ENCODE measurements at regions not wholly inside any gene's neighbourhood (a gene's known extent, or its start where the extent isn't known, plus 50 kb on each side); places are given as distances from the start of the nearest gene placed in this dataset.

GRCh38 chr9:28620661-28621060 lies 1047.4 kb upstream of the C9orf72 start (continued):
- TF ChIP-seq ARID2 (IDR thresholded peaks at IDR 0.05), result no peak
- TF ChIP-seq FOXP1 (CRISPR knock-in tag; IDR thresholded peaks at IDR 0.05), result no peak
- TF ChIP-seq ELF1 (tag; IDR thresholded peaks at IDR 0.05), result no peak
- TF ChIP-seq PKNOX1 (IDR thresholded peaks at IDR 0.05), result no peak
- TF ChIP-seq ZNF655 (CRISPR knock-in tag; IDR thresholded peaks at IDR 0.05), result no peak
- no peak for TF ChIP-seq GATAD2B (IDR thresholded peaks at IDR 0.05; ENCODE audit: borderline replicate concordance)

GRCh38 chr9:28624771-28625170 lies 1051.5 kb upstream of the C9orf72 start:
- H4K20me1 ChIP-seq (replicated peaks; ENCODE audit: control insufficient read depth, insufficient read depth, low read length), result no peaks in the 10 kb centered on the region
- in situ Hi-C loops (cut with MboI), result no loop called here
- H3K4me1 ChIP-seq (replicated peaks in 1 of 2; ENCODE audit: control insufficient read depth in 2 of 2, insufficient read depth in 2 of 2, low read length in 2 of 2), result no peaks in the 10 kb centered on the region
- ChIA-PET POLR2A (no interaction called here), CTCF (ENCODE audit: low intra/inter-chr PET ratio) (no interaction called here)
- intact Hi-C loops (cut with micrococcal nuclease), result no loop called here
- no peak overlapping the region for H3K27ac ChIP-seq (ENCODE audit: extremely low read depth, low read depth, low read length)
- H3K4me3 ChIP-seq, result no peak overlapping the region
- no peak overlapping the region for H3K9ac ChIP-seq (ENCODE audit: insufficient read depth in 1 of 2, low read depth in 2 of 2, low read length in 2 of 2)
- BruUV-seq (replicated peaks), result no TSS peak
- DNase-seq (ENCODE audit: extremely low read depth in 1 of 4, low spot score in 3 of 4) (no peak), FAIRE-seq (no peak), ATAC-seq (no peak)
- no CpG with 5 or more reads among the region's 1 CpG for WGBS (ENCODE audit: insufficient coverage, low coverage, missing lambda C conversion rate)
- H3K27me3 ChIP-seq (ENCODE audit: control insufficient read depth in 2 of 2, insufficient read depth in 2 of 2, low read length in 2 of 2), result no peaks in the 10 kb centered on the region
- no peak overlapping the region for H3K4me2 ChIP-seq (ENCODE audit: insufficient read depth, low read length)
- TF ChIP-seq HOXB6 (CRISPR knock-in tag; IDR thresholded peaks at IDR 0.05; ENCODE audit: borderline replicate concordance) (no peak), ZNF584 (CRISPR knock-in tag; IDR thresholded peaks at IDR 0.05; ENCODE audit: low read depth) (no peak), ZNF23 (CRISPR knock-in tag; IDR thresholded peaks at IDR 0.05) (no peak), CCAR2 (IDR thresholded peaks at IDR 0.05; ENCODE audit: low read depth, low read length) (no peak), THRB (CRISPR knock-in tag; conservative IDR thresholded peaks at IDR 0.05) (no peak), ZNF431 (CRISPR knock-in tag; IDR thresholded peaks at IDR 0.05) (no peak), ESRRB (CRISPR knock-in tag; IDR thresholded peaks at IDR 0.05; ENCODE audit: borderline replicate concordance) (no peak), EHMT2 (IDR thresholded peaks at IDR 0.05) (no peak), ZNF707 (CRISPR knock-in tag; conservative IDR thresholded peaks at IDR 0.05) (no peak), CHD1 (IDR thresholded peaks at IDR 0.05; ENCODE audit: low read length) (no peak), RFX7 (CRISPR knock-in tag; IDR thresholded peaks at IDR 0.05) (no peak), RFX5 (IDR thresholded peaks at IDR 0.05; ENCODE audit: low read depth, low read length) (no peak)
- H3K9me1 ChIP-seq (ENCODE audit: control insufficient read depth, insufficient read depth, low read length), result no peaks in the 10 kb centered on the region
- no peak overlapping the region for H2AFZ ChIP-seq (ENCODE audit: low read depth, low read length)
- no peaks in the 10 kb centered on the region for H3K36me3 ChIP-seq (ENCODE audit: control insufficient read depth, insufficient read depth, low read length)
- no peaks in the 10 kb centered on the region for H3K79me2 ChIP-seq (ENCODE audit: control insufficient read depth, insufficient read depth, low read length)
- no peaks in the 10 kb centered on the region for H3K9me3 ChIP-seq (replicated peaks; ENCODE audit: control insufficient read depth, insufficient read depth, low read depth, low read length)

Measured in K562 (cell line).